ENCODE measurements at regions not wholly inside any gene's neighbourhood (a gene's known extent, or its start where the extent isn't known, plus 50 kb on each side); places are given as distances from the start of the nearest gene placed in this dataset.
A peak's percentile ranks its signal among the peaks of the same experiment; 100 is the strongest.

DNA sequence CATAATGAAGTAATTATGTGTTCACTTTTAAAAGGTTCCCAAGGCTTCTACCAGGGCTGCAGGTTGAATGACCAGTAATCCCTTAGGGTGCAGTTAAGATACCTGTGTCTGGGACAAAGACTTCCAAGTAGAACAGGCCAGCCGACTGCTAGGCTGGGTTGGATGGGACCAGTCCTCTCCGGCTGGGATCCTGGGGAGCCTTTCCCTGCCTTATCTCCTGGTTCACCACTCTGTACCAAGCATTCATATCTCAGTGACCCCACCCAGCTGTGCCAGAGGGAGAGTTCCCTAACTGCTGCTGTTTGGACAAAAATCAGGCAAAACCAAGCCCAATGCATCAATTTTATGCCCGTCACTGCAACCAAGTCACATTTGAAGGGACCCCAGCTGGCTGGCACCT, 116.2 kb upstream of the ATP1A1 start:
- Mint-ChIP-seq H3K9me3 (ENCODE audit: unreplicated experiment) (no peaks in the 10 kb centered on the region), H3K4me1 (ENCODE audit: low read depth, unreplicated experiment) (peaks cover 8% of the 10 kb centered on the region), H3K27ac (ENCODE audit: unreplicated experiment) (no peak overlapping the region), H3K4me3 (ENCODE audit: unreplicated experiment) (no peak overlapping the region), H3K36me3 (ENCODE audit: unreplicated experiment) (no peaks in the 10 kb centered on the region), H3K27me3 (ENCODE audit: unreplicated experiment) (peaks cover 2% of the 10 kb centered on the region)
- no peak for TF ChIP-seq CTCF (IDR thresholded peaks at IDR 0.05; ENCODE audit: partially characterized antibody, unreplicated experiment)
- no peak for DNase-seq

GRCh38 chr1:116257341-116257767, 115.7 kb upstream of the ATP1A1 start:
- DNase-seq, result no peak
- peaks cover 8% of the 10 kb centered on the region for H3K4me1 Mint-ChIP-seq (ENCODE audit: low read depth, unreplicated experiment)
- no peak overlapping the region for H3K27ac Mint-ChIP-seq (ENCODE audit: unreplicated experiment)
- H3K36me3 Mint-ChIP-seq (ENCODE audit: unreplicated experiment), result no peaks in the 10 kb centered on the region
- no peak overlapping the region for H3K4me3 Mint-ChIP-seq (ENCODE audit: unreplicated experiment)
- H3K27me3 Mint-ChIP-seq (ENCODE audit: unreplicated experiment), result peaks cover 2% of the 10 kb centered on the region
- H3K9me3 Mint-ChIP-seq (ENCODE audit: unreplicated experiment), result no peaks in the 10 kb centered on the region
- TF ChIP-seq CTCF (IDR thresholded peaks at IDR 0.05; ENCODE audit: partially characterized antibody, unreplicated experiment), result no peak

DNA sequence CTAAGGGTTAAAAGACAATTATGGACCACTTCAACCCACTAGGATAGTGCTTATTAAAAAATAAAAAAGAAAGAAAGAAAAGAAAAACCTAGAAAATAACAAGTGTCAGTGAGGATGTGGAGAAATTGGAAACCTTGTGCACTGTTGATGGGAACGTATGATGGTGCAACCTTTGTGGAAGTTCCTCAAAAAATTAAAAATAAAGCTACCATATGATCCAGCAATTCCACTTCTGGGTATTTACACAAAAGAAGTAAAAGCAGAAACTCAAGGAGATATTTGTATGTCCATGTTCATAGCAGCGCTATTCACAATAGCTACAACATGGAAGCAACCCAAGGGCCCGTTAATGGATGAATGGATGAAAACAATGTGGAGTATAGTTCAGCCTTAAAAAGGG, 115.2 kb upstream of the ATP1A1 start:
- no peaks in the 10 kb centered on the region for H3K9me3 Mint-ChIP-seq (ENCODE audit: unreplicated experiment)
- H3K36me3 Mint-ChIP-seq (ENCODE audit: unreplicated experiment), result no peaks in the 10 kb centered on the region
- no peak for DNase-seq
- peak overlapping the region; percentile 8 for H3K27ac Mint-ChIP-seq (ENCODE audit: unreplicated experiment)
- H3K4me3 Mint-ChIP-seq (ENCODE audit: unreplicated experiment), result no peak overlapping the region
- H3K27me3 Mint-ChIP-seq (ENCODE audit: unreplicated experiment), result peaks cover 2% of the 10 kb centered on the region
- no peak for TF ChIP-seq CTCF (IDR thresholded peaks at IDR 0.05; ENCODE audit: partially characterized antibody, unreplicated experiment)
- H3K4me1 Mint-ChIP-seq (ENCODE audit: low read depth, unreplicated experiment), result peaks cover 8% of the 10 kb centered on the region

GRCh38 chr1:116258668-116259419, 114.2 kb upstream of the ATP1A1 start:
- no peak overlapping the region for H3K27ac Mint-ChIP-seq (ENCODE audit: unreplicated experiment)
- peaks cover 8% of the 10 kb centered on the region for H3K4me1 Mint-ChIP-seq (ENCODE audit: low read depth, unreplicated experiment)
- DNase-seq, result no peak
- H3K4me3 Mint-ChIP-seq (ENCODE audit: unreplicated experiment), result no peak overlapping the region
- H3K36me3 Mint-ChIP-seq (ENCODE audit: unreplicated experiment), result no peaks in the 10 kb centered on the region
- peaks cover 2% of the 10 kb centered on the region for H3K27me3 Mint-ChIP-seq (ENCODE audit: unreplicated experiment)
- TF ChIP-seq CTCF (IDR thresholded peaks at IDR 0.05; ENCODE audit: partially characterized antibody, unreplicated experiment), result no peak
- no peaks in the 10 kb centered on the region for H3K9me3 Mint-ChIP-seq (ENCODE audit: unreplicated experiment)

DNA sequence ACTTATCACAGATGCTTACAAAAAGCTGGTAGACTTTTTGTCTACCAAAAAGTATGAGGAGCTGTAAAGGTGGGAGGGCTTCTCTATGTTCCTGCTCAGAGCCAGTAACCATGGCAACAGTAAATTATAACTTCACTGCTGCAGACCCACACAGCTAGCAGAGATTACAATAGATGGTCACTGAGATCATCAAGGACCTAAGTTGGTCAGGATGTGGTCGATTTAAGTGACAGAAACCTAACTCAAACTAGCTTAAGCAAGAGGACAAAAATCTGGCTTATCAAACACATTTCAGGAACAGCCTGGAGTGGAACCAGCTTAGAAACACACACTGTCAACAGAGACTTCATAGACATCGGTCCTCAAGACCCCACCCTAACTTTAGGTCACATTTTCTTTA, 113.4 kb upstream of the ATP1A1 start:
- H3K36me3 Mint-ChIP-seq (ENCODE audit: unreplicated experiment), result no peaks in the 10 kb centered on the region
- peaks cover 8% of the 10 kb centered on the region for H3K4me1 Mint-ChIP-seq (ENCODE audit: low read depth, unreplicated experiment)
- no peak overlapping the region for H3K4me3 Mint-ChIP-seq (ENCODE audit: unreplicated experiment)
- TF ChIP-seq CTCF (IDR thresholded peaks at IDR 0.05; ENCODE audit: partially characterized antibody, unreplicated experiment), result no peak
- DNase-seq, result no peak
- H3K27me3 Mint-ChIP-seq (ENCODE audit: unreplicated experiment), result peaks cover 2% of the 10 kb centered on the region
- no peak overlapping the region for H3K27ac Mint-ChIP-seq (ENCODE audit: unreplicated experiment)
- H3K9me3 Mint-ChIP-seq (ENCODE audit: unreplicated experiment), result no peaks in the 10 kb centered on the region

All from glutamatergic neuron (in vitro differentiated cells).